ENCODE measurements at regions not wholly inside any gene's neighbourhood (a gene's known extent, or its start where the extent isn't known, plus 50 kb on each side); places are given as distances from the start of the nearest gene placed in this dataset.

DNA sequence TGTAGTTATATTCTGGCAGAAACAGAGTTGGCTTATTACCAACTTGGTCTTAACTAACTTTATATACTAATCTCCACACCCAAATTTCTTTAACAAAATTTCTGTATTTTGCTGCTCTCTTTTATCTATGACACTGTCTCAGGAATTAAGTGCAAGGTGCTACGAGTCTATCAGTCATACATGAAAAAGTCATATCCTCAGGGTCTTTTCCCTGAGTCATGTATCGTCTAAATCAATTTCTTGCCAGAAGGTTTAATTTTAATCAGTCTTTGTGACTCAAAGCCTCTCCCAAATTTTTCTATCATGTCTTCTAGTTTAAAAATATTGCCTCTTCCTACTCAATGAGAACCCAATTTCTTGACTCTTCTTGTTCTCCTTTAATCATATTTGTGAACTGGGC lies 1803.6 kb upstream of the PCDH7 start:
- no peaks in the 10 kb centered on the region for H3K27me3 ChIP-seq
- 37 to 50% methylated on average over 2 of the region's 2 CpGs for WGBS, 2 donors
- TF ChIP-seq POLR2A (IDR thresholded peaks at IDR 0.05): no peak
- TF ChIP-seq, protein P1, sequence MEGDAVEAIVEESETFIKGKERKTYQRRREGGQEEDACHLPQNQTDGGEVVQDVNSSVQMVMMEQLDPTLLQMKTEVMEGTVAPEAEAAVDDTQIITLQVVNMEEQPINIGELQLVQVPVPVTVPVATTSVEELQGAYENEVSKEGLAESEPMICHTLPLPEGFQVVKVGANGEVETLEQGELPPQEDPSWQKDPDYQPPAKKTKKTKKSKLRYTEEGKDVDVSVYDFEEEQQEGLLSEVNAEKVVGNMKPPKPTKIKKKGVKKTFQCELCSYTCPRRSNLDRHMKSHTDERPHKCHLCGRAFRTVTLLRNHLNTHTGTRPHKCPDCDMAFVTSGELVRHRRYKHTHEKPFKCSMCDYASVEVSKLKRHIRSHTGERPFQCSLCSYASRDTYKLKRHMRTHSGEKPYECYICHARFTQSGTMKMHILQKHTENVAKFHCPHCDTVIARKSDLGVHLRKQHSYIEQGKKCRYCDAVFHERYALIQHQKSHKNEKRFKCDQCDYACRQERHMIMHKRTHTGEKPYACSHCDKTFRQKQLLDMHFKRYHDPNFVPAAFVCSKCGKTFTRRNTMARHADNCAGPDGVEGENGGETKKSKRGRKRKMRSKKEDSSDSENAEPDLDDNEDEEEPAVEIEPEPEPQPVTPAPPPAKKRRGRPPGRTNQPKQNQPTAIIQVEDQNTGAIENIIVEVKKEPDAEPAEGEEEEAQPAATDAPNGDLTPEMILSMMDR (IDR thresholded peaks at IDR 0.05): no peak
- H3K9me3 ChIP-seq: no peaks in the 10 kb centered on the region
- no peaks in the 10 kb centered on the region for H3K36me3 ChIP-seq
- H3K4me1 ChIP-seq: no peaks in the 10 kb centered on the region
- no peak for DNase-seq
- no peak overlapping the region for H3K27ac ChIP-seq
- intact Hi-C loops (cut with DNase I): no loop called here
- H3K4me3 ChIP-seq: no peak overlapping the region

DNA sequence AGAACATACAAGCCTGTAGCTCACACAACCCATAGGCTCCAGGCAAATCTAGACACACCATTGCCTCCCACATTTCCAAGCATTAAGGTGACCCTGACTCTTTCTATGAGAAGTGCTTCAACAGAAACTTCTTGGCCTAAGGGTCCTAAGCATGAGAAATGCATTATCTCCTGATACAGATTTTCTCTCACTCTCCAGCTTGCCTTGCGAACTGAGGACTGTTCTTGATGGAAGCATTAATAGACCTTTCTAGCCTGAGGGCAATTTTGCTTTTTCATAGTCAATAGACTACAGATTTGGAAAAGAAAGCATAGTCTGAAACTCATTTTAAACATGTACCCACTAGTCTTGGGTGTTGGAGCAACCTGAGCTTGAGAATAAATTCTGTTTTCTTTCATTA lies 1801.3 kb upstream of the PCDH7 start:
- Histone ChIP-seq H3K27ac (no peak overlapping the region), H3K9me3 (no peaks in the 10 kb centered on the region), H3K4me3 (no peak overlapping the region), H3K4me1 (no peaks in the 10 kb centered on the region), H3K27me3 (no peaks in the 10 kb centered on the region), H3K36me3 (no peaks in the 10 kb centered on the region)
- no peak for TF ChIP-seq POLR2A (IDR thresholded peaks at IDR 0.05)
- TF ChIP-seq, protein P1 (IDR thresholded peaks at IDR 0.05): no peak
- WGBS, 2 donors: 39 to 55% methylated on average over 1 of the region's 1 CpG
- intact Hi-C loops (cut with DNase I): no loop called here
- no peak for DNase-seq

DNA sequence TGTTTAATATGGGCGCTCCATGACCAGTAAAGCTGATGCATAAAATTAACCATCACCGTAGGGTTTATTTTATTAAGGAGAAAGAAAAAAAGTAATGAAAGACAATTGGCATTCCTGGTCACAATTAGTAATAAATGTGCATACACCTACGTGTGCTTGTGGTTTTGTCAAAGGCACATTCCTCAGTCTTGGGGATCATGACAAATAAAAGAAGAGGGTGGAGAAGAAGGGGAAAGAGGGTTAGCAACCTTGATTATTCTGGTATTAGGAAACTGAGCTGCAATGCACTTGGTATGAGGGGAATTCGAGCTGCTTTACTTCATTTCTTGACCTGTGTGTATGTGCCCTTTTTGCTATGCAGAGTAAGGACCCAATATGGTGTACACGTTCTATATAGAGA lies 1798.3 kb upstream of the PCDH7 start:
- Histone ChIP-seq H3K36me3 (no peaks in the 10 kb centered on the region), H3K4me3 (no peak overlapping the region), H3K9me3 (no peaks in the 10 kb centered on the region), H3K27ac (no peak overlapping the region), H3K4me1 (no peaks in the 10 kb centered on the region), H3K27me3 (no peaks in the 10 kb centered on the region)
- DNase-seq: no peak
- intact Hi-C loops (cut with DNase I): no loop called here
- WGBS, 2 donors: 53% methylated on average over 5 of the region's 5 CpGs
- TF ChIP-seq POLR2A (IDR thresholded peaks at IDR 0.05): no peak
- TF ChIP-seq, protein P1 (IDR thresholded peaks at IDR 0.05): no peak

DNA sequence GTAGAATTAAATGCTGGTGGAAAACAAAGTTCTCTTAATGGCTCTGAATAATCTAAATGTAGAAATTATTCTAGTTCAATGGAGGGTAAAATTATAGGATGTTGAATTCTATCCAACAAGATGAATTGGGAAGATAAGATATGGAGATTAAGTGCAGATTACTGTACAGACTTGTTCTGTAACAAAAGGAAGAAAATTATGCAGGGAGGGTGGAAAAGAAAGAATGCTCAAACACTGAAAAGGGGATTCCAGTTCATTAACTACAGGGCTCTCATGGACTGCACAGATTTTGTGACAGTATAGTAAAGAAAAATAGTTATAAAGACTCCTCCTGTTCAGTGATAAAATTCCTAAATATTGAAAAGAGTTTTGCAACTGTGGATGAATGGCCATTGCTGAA lies 1794.0 kb upstream of the PCDH7 start:
- no peak for TF ChIP-seq POLR2A (IDR thresholded peaks at IDR 0.05)
- TF ChIP-seq, protein P1 (IDR thresholded peaks at IDR 0.05): no peak
- no peaks in the 10 kb centered on the region for H3K4me1 ChIP-seq
- H3K36me3 ChIP-seq: no peaks in the 10 kb centered on the region
- H3K27me3 ChIP-seq: no peaks in the 10 kb centered on the region
- no peak overlapping the region for H3K4me3 ChIP-seq
- DNase-seq: no peak
- no peak overlapping the region for H3K27ac ChIP-seq
- H3K9me3 ChIP-seq: no peaks in the 10 kb centered on the region
- intact Hi-C loops (cut with DNase I): no loop called here

DNA sequence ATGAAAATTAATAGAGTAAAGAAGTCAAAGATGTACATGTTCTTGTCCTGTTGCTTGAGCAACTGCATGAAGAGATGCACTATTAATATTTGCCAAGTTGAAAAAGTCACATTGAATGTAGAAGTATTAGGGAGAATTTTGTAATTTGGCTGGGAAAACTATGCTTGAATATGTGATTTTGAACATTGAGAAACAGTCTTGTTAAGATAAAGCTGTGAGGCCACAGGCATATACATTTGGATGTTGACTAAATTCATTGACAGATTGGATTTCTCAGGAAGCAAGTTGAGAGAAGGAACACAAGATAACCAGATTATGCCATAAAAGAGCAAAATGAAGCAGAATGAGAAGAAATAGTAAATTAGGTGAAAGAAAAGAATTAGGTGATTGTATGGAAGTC lies 1777.5 kb upstream of the PCDH7 start:
- no peaks in the 10 kb centered on the region for H3K36me3 ChIP-seq
- no peak for DNase-seq
- H3K4me1 ChIP-seq: no peaks in the 10 kb centered on the region
- no peak overlapping the region for H3K4me3 ChIP-seq
- H3K27me3 ChIP-seq: no peaks in the 10 kb centered on the region
- no peak overlapping the region for H3K27ac ChIP-seq
- no peaks in the 10 kb centered on the region for H3K9me3 ChIP-seq
- TF ChIP-seq, protein P1 (IDR thresholded peaks at IDR 0.05): no peak
- TF ChIP-seq POLR2A (IDR thresholded peaks at IDR 0.05): no peak
- intact Hi-C loops (cut with DNase I): no loop called here
